H9 (cell line): ENCODE measurements at regions not wholly inside any gene's neighbourhood (a gene's known extent, or its start where the extent isn't known, plus 50 kb on each side); places are given as distances from the start of the nearest gene placed in this dataset.

Experiments
- DNase-seq: peaks from one replicate; pipeline ENCODE4 v3.0.0-alpha.2; 2017
- H2AFZ ChIP-seq: one replicate; pipeline ENCODE4 v1.6.1; 2013; ENCODE audit warnings: mild to moderate bottlenecking, low read length, control low read depth, moderate library complexity
- H2AK5ac ChIP-seq: 2 replicates; pipeline ENCODE4 v1.6.1; 2013; ENCODE audit warnings: low read length, control low read depth, mixed read lengths; ENCODE audit not compliant: insufficient read length
- H2BK120ac ChIP-seq: one replicate; pipeline ENCODE4 v1.6.1; 2013; ENCODE audit warnings: low read depth, mild to moderate bottlenecking, low read length, control low read depth, inconsistent platforms; ENCODE audit not compliant: poor library complexity, severe bottlenecking
- H2BK12ac ChIP-seq: 2 replicates; pipeline ENCODE4 v1.6.1; 2013; ENCODE audit warnings: low read length, control low read depth, mixed read lengths, low read depth; ENCODE audit not compliant: insufficient read length
- H2BK15ac ChIP-seq: 2 replicates; pipeline ENCODE4 v1.6.1; 2013; ENCODE audit warnings: low read depth, low read length, control low read depth
- H2BK20ac ChIP-seq: one replicate; pipeline ENCODE4 v1.6.1; 2013; ENCODE audit warnings: low read depth, mild to moderate bottlenecking, low read length, control low read depth, inconsistent platforms; ENCODE audit not compliant: poor library complexity, severe bottlenecking
- H2BK5ac ChIP-seq: 2 replicates; pipeline ENCODE4 v1.6.1; 2013; ENCODE audit warnings: low read length, control low read depth, mixed read lengths; ENCODE audit not compliant: insufficient read length
- H3K14ac ChIP-seq: 2 replicates; pipeline ENCODE4 v1.6.1; 2013; ENCODE audit warnings: low read length, control low read depth; ENCODE audit not compliant: insufficient read depth
- H3K18ac ChIP-seq: 2 replicates; pipeline ENCODE4 v1.6.1; 2013; ENCODE audit warnings: low read depth, mild to moderate bottlenecking, mixed read lengths, low read length, control low read depth; ENCODE audit not compliant: insufficient read length
- H3K23ac ChIP-seq: 2 replicates; pipeline ENCODE4 v1.6.1; 2013; ENCODE audit warnings: low read length, control low read depth, mixed read lengths, low read depth; ENCODE audit not compliant: insufficient read length
- H3K23me2 ChIP-seq: 2 replicates; pipeline ENCODE4 v1.6.1; 2013; ENCODE audit warnings: low read depth, mild to moderate bottlenecking, mixed read lengths, low read length, control low read depth; ENCODE audit not compliant: insufficient read length, poor library complexity, severe bottlenecking
- H3K27ac ChIP-seq: 2 replicates; pipeline ENCODE4 v1.5.1; 2013; ENCODE audit warnings: low read length, control low read depth, mixed read lengths, low read depth; ENCODE audit not compliant: insufficient read length
- H3K27me3 ChIP-seq: 2 replicates; pipeline ENCODE4 v1.6.1; 2013; ENCODE audit warnings: low read length, control low read depth, inconsistent platforms; ENCODE audit not compliant: insufficient read depth
- H3K4ac ChIP-seq: 2 replicates; pipeline ENCODE4 v1.6.1; 2013; ENCODE audit warnings: low read depth, mild to moderate bottlenecking, control low read depth, inconsistent platforms, low read length, moderate library complexity
- H3K4me1 ChIP-seq: 2 replicates; pipeline ENCODE4 v1.6.1; 2013; ENCODE audit warnings: low read length, control low read depth, inconsistent platforms; ENCODE audit not compliant: insufficient read depth
- H3K4me2 ChIP-seq: 2 replicates; pipeline ENCODE4 v1.6.1; 2013; ENCODE audit warnings: low read length, control low read depth, mixed read lengths; ENCODE audit not compliant: insufficient read length, insufficient read depth
- H3K56ac ChIP-seq: 2 replicates; pipeline ENCODE4 v1.6.1; 2013; ENCODE audit warnings: low read depth, mild to moderate bottlenecking, mixed read lengths, low read length, control low read depth; ENCODE audit not compliant: insufficient read length
- H3K79me1 ChIP-seq: 2 replicates; pipeline ENCODE4 v1.6.1; 2013; ENCODE audit warnings: low read depth, mild to moderate bottlenecking, moderate library complexity, low read length, control low read depth, inconsistent platforms; ENCODE audit not compliant: insufficient read depth, poor library complexity, severe bottlenecking
- H3K79me2 ChIP-seq: 2 replicates; pipeline ENCODE4 v1.6.1; 2013; ENCODE audit warnings: low read length, control low read depth, inconsistent platforms; ENCODE audit not compliant: insufficient read depth
- H3K9ac ChIP-seq: 2 replicates; pipeline ENCODE4 v1.6.1; 2013; ENCODE audit warnings: low read length, control low read depth, mixed read lengths; ENCODE audit not compliant: insufficient read length; ENCODE audit errors: extremely low read depth
- H3K9me3 ChIP-seq: one replicate; pipeline ENCODE4 v1.6.1; 2013; ENCODE audit warnings: low read depth, low read length, inconsistent platforms; ENCODE audit not compliant: control insufficient read depth
- H3T11ph ChIP-seq: one replicate; pipeline ENCODE4 v1.6.1; 2013; ENCODE audit warnings: mild to moderate bottlenecking, low read length, control low read depth, inconsistent platforms
- H4K20me1 ChIP-seq: one replicate; pipeline ENCODE4 v1.6.1; 2013; ENCODE audit not compliant: control insufficient read depth, insufficient read length, insufficient read depth
- H4K5ac ChIP-seq: 2 replicates; pipeline ENCODE4 v1.6.1; 2013; ENCODE audit warnings: low read depth, mild to moderate bottlenecking, mixed read lengths, low read length, control low read depth; ENCODE audit not compliant: insufficient read length
- H4K8ac ChIP-seq: replicated peaks from 2 replicates; pipeline ENCODE4 v1.6.1; 2013; ENCODE audit warnings: low read length, control low read depth, mixed read lengths, low read depth; ENCODE audit not compliant: insufficient read length
- H4K91ac ChIP-seq: 2 replicates; pipeline ENCODE4 v1.6.1; 2013; ENCODE audit warnings: low read depth, mild to moderate bottlenecking, moderate library complexity, mixed read lengths, low read length, control low read depth; ENCODE audit not compliant: insufficient read length
- H3K27ac Mint-ChIP-seq, 3 experiments: 2 replicates in 2 of 3; 3 replicates in 1 of 3; pipeline ENCODE4 v1.8.0; 2020 to 2021; ENCODE audit warnings: mixed read lengths in 3 of 3, mild to moderate bottlenecking in 1 of 3, moderate library complexity in 1 of 3
- H3K27me3 Mint-ChIP-seq: 2 replicates; pipeline ENCODE4 v1.8.0; 2021; ENCODE audit warnings: low read depth, mild to moderate bottlenecking, moderate library complexity, mixed read lengths
- H3K36me3 Mint-ChIP-seq, 3 experiments: 2 replicates in 2 of 3; 3 replicates in 1 of 3; pipeline ENCODE4 v1.8.0; 2020 to 2021; ENCODE audit warnings: low read depth in 3 of 3, mixed read lengths in 3 of 3; ENCODE audit not compliant: insufficient read depth in 1 of 3
- H3K4me1 Mint-ChIP-seq, 2 experiments: 2 replicates each; pipeline ENCODE4 v1.8.0; 2020; ENCODE audit warnings: mixed read lengths in 2 of 2
- H3K4me3 Mint-ChIP-seq, 2 experiments: 2 replicates in 1 of 2; 3 replicates in 1 of 2; pipeline ENCODE4 v1.8.0; 2020 to 2021; ENCODE audit warnings: mild to moderate bottlenecking in 2 of 2, mixed read lengths in 2 of 2, moderate library complexity in 1 of 2
- H3K9me3 Mint-ChIP-seq, 2 experiments: 2 replicates in 1 of 2; 3 replicates in 1 of 2; pipeline ENCODE4 v1.8.0; 2020; ENCODE audit warnings: mild to moderate bottlenecking in 2 of 2, mixed read lengths in 2 of 2, moderate library complexity in 1 of 2
- CTCF ChIP-seq: fragments of 200-600 bp; sonication (generic); conservative IDR thresholded peaks from 3 replicates; pipeline ENCODE4 v1.8.0; 2021; ENCODE audit warnings: antibody characterized with exemption, mild to moderate bottlenecking
- WGBS: extraction: QIAGEN DNeasy Blood & Tissue Kit; methylation state at CpG from one replicate; pipeline ENCODE4 v1.1.7; 2013; ENCODE audit warnings: missing lambda C conversion rate, low lambda C conversion rate, mixed read lengths; ENCODE audit not compliant: insufficient read length; ENCODE audit errors: extremely low coverage; 5-methylcytosine and 5-hydroxymethylcytosine counted together

GRCh38 chr9:79073201-79073600 is 498.6 kb upstream of the TLE4 start:
- no peak overlapping the region for H3K27ac ChIP-seq
- no peak overlapping the region for H2AFZ ChIP-seq
- H2BK5ac ChIP-seq = no peak overlapping the region
- H2BK12ac ChIP-seq = no peak overlapping the region
- H2BK20ac ChIP-seq = no peak overlapping the region
- H3K4ac ChIP-seq = no peak overlapping the region
- H4K91ac ChIP-seq = no peak overlapping the region
- H3K18ac ChIP-seq = no peak overlapping the region
- H4K5ac ChIP-seq = no peak overlapping the region
- no peak overlapping the region for H3K4me3 Mint-ChIP-seq
- no peaks in the 10 kb centered on the region for H3K23me2 ChIP-seq
- H3K27ac Mint-ChIP-seq = no peak overlapping the region; a peak in 1 of 7 replicates
- no peaks in the 10 kb centered on the region for H3K9me3 ChIP-seq
- H3K4me2 ChIP-seq = no peak overlapping the region
- H3K9ac ChIP-seq = no peak overlapping the region
- no CpG with 5 or more reads among the region's 3 CpGs for WGBS
- no peak overlapping the region for H3K56ac ChIP-seq
- H4K8ac ChIP-seq = no peak overlapping the region
- H3K27me3 Mint-ChIP-seq = no peaks in the 10 kb centered on the region
- H3K9me3 Mint-ChIP-seq = peaks cover 0 to under 1% of the 10 kb centered on the region in 2 experiments; a peak in 2 of 5 replicates
- H3K36me3 Mint-ChIP-seq = peaks cover 0 to 1% (median 0%) of the 10 kb centered on the region in 3 experiments; a peak in 1 of 7 replicates
- no peak overlapping the region for H3T11ph ChIP-seq
- no peak overlapping the region for H2BK120ac ChIP-seq
- no peaks in the 10 kb centered on the region for H3K79me1 ChIP-seq
- DNase-seq = no peak
- no peak overlapping the region for H2AK5ac ChIP-seq
- no peaks in the 10 kb centered on the region for H3K4me1 ChIP-seq
- no peak overlapping the region for H3K23ac ChIP-seq
- no peak overlapping the region for H3K14ac ChIP-seq
- H3K27me3 ChIP-seq = no peaks in the 10 kb centered on the region
- TF ChIP-seq CTCF = no peak
- H2BK15ac ChIP-seq = no peak overlapping the region
- H3K79me2 ChIP-seq = no peaks in the 10 kb centered on the region
- no peaks in the 10 kb centered on the region for H3K4me1 Mint-ChIP-seq
- H4K20me1 ChIP-seq = no peaks in the 10 kb centered on the region
